Stomach (tissue), 4 donors: ENCODE measurements at regions not wholly inside any gene's neighbourhood (a gene's known extent, or its start where the extent isn't known, plus 50 kb on each side); places are given as distances from the start of the nearest gene placed in this dataset.

Experiments
- CTCF ChIP-seq, 7 experiments: fragments of 450-650 bp in 4 of 7; fragments of 200-600 bp in 3 of 7; sonication (generic) in 3 of 7; IDR thresholded peaks; one replicate each; pipeline ENCODE4 v1.5.1; 2016 to 2019; ENCODE audit warnings: antibody characterized with exemption in 7 of 7, control low read depth in 2 of 7, mild to moderate bottlenecking in 1 of 7
- POLR2A ChIP-seq, 4 donors: fragments of 450-650 bp; IDR thresholded peaks; one replicate each; pipeline ENCODE4 v1.6.1; 2016; ENCODE audit warnings: antibody characterized with exemption in 4 of 4, control low read depth in 2 of 4, mild to moderate bottlenecking in 1 of 4, moderate library complexity in 1 of 4

GRCh38 chr1:168819668-168820067, 90.7 kb upstream of the DPT start:
- TF ChIP-seq CTCF (IDR thresholded peaks at IDR 0.05) = no peak
- no peak for TF ChIP-seq POLR2A (IDR thresholded peaks at IDR 0.05)
